Tongue (tissue), 1 donor: ENCODE measurements at regions not wholly inside any gene's neighbourhood (a gene's known extent, or its start where the extent isn't known, plus 50 kb on each side); places are given as distances from the start of the nearest gene placed in this dataset.
"Not testable (repeated sequence)": the region's sequence is repeated elsewhere in the genome, so short reads cannot be mapped to it uniquely, and the experiment has no call there.

Source experiments
- DNase-seq: peaks from one replicate; pipeline ENCODE4 v3.0.0-alpha.2; 2015

DNA sequence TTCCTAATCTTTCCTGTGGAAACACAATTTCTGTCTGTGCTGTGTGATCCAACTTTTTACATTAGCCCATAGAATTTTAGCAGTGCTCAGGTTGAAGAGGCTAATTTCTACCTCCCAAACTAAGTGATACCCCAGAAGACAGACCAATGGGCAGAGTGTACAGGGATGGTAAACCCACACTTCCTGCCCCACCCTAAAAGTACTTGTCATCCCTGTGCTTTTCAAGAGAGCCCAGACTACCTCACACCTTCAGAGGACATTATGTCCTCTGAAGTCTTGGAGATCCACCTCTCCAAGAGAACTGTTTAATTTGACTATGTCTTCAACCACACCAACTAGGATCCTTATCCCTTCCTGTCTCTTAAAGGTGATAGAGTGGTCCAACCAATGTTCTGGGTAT lies 82.0 kb upstream of the ACSL1 start:
- DNase-seq = no peak

DNA sequence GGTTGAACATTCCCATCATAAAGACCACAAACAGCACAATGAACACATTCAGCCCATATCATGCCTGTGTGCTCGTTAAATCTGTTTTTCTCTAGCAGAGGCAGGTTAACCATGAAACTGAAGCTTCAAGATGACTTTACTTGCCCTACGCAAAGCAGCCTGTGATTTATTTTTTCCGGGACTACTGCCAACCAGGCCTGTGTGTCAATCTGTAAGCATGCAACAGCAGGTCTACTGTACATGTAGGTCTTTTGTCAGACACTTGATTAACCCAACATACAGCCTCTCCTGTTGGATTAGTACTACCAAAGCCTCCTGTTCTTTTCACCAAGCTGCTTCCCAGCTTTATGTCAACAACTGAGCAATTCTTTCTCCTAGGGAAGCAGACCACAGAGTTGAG lies 85.5 kb upstream of the ACSL1 start:
- peak; percentile 61 for DNase-seq

DNA sequence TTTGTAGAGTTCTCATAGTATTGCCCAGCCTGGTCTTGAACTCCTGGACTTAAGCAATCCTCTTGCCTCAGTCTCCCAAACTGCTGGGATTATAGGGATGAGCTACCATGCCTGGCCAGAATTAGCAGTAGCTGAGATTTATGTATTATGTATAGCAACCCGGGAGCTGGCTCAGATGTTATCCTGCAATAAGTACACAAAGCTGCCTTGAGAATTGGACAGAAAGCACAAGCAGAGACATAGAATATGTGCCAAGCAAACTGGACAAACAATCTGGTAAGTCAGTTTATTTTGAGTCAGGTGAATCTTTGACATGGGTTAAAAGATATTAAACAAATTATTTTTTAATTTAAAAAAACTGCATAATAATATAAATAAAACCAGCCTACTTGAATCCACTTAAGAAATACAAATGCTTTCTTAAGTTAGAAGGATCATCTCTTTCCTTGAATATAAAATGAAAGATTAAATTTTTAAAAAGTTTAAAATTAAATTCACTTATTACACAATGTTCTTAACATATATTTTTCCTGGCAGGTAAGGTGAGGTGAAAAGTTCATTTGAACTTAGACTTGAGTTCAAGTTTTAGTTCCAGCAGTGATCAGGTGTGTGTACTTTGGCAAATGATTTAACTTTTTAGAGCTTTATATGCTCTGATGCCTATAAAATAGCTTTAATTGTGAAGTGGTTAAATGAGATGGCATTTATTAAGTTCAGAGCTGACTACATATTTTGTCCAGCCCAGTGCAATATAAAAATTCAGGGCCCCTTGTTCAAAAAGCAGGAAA lies 87.8 kb upstream of the ACSL1 start:
- DNase-seq = no peak

GRCh38 chr4:184918799-184919198 lies 93.0 kb upstream of the ACSL1 start:
- DNase-seq = not testable (repeated sequence)

DNA sequence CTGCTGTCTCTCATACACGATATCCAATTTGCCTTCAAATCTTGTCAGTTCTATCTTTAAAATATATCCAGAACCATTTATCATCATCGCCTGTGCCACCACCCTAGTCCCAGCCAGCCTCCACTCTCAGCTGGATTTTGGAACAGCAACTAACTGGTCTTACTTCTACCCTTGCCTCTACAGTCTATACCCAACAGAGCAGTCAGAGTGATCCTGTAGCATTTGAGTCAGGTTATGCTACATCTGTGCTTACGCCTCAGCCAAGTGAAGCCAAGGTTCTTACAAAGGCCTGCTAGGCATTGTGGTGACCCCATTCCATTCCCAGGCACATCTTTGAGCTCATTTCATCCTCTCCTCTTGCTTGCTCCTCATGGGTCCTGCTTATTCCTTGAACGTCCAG lies 95.7 kb upstream of the ACSL1 start:
- no peak for DNase-seq

GRCh38 chr4:184922301-184922700 lies 96.0 kb upstream of the HELT start:
- no peak for DNase-seq

GRCh38 chr4:184924516-184924915 lies 93.8 kb upstream of the HELT start:
- DNase-seq = no peak

DNA sequence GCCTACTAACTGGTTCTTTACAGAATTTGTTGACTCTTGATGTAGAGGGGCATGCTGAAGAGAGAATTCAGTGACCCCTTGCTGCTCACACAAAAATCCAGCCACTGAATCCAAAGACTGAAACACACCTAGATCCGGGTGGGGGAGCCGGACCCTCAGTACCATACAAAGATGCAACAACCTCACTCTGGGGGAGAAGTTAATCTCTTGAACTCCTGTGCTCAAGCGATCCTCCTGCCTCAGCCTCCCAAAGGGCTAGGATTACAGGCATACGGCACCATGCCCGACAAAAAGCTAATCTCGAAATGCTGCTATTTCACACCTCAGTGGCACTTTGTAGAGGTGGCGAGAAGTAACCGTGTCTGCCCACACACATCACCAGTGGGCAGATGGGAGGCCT lies 88.8 kb upstream of the HELT start:
- no peak for DNase-seq

GRCh38 chr4:184930026-184930425 lies 88.3 kb upstream of the HELT start:
- no peak for DNase-seq

DNA sequence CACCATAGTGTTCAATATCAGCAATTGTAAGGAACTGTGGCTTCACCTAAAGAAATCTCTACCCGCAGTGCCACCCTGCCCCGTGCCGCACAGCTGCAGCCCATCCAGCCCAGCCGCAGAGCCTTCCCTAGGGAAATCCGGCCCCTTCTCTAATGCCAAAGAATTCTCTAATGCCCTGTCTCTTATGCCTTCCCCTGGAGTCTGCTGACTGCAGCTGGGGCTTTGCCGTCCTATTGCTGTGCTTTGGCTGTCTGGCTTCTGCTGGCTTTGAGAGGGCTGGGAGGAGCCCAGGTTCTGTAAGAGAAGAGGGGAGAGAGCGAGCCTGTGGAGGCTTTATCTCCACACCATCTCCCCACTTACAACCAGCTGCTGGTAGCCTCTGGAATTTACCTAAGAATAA lies 85.9 kb upstream of the HELT start:
- DNase-seq = peak; percentile 31

DNA sequence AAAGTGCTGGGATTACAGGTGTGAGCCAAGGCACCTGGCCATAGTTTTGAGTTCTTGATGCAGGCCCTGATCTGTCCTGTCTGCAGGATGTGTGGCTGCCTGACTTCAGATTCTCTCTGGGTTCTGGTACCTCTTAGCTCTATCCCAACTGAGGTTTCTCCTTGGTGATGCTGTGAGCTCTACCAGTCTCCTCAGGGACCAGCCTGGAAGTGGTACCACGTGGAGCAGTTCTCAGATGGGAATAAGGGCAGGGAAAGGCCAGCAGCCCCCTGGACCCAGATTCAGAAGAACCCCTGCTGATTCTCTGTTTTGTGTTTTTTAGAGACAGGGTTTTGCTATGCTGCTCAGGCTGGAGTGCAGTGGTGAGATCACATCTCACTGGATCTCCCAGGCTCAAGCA lies 85.0 kb upstream of the HELT start:
- DNase-seq = no peak

GRCh38 chr4:184934184-184934583 lies 84.1 kb upstream of the HELT start:
- DNase-seq = no peak

DNA sequence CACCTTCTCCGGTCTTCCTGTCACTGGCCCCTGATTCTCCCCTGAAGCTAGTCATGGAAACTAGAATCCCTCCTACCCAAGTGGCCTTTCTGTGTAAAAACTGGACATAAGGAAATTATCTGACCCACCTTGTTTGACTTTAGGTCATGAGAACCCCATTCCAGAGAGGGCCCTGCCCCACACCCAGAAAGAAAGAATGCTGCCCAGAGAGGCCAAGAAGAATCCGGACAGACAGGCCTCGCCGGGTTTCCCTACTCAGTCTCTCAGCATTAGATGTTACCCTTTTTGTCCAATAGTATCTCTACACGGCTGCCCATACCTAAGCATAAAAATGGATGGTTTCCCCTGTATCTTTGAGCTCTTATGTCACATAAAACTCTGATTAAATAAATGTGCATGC lies 83.3 kb upstream of the HELT start:
- DNase-seq = no peak

GRCh38 chr4:184936071-184936470 lies 82.2 kb upstream of the HELT start:
- no peak for DNase-seq

DNA sequence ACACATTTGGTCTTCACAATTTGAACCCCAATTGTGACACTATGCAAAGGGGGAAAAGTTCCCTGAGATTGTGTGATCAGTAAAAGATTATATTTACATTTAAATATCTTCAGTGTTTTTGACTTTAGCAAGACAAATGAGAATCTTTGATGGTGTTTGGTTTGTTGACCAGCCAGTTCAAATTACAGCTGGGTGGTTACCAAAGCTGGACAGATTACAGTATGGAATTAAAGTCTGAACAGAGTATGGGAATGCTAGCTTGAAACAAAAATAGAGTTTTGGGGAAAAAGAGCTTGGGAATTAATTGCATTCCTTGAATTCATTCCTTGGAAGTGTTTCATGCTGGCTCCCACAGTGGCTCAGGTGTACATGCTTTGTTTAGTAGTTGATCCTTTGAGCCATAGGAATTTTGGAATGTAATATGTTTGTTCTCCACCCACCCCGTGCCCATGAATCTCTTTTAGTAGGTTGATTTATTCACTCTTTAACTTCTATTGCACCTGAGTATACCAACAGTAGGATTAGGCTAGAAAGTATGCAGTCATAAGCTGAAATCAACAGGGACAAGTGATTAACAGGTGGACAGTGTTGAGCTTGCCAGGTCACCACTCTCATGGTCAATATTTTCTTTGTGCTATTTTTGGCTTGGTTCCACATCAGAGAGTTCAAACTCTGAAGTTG lies 81.1 kb upstream of the HELT start:
- no peak for DNase-seq

- DNase-seq = peak; percentile 29
Observed at GRCh38 chr4:184937745-184938144, 80.5 kb upstream of the HELT start.

- DNase-seq = no peak
Observed at GRCh38 chr4:184938871-184939270, 79.4 kb upstream of the HELT start.

GRCh38 chr4:184939978-184940377 lies 78.3 kb upstream of the HELT start:
- no peak for DNase-seq

- DNase-seq = no peak
Observed at GRCh38 chr4:184940500-184940899, 77.8 kb upstream of the HELT start.

DNA sequence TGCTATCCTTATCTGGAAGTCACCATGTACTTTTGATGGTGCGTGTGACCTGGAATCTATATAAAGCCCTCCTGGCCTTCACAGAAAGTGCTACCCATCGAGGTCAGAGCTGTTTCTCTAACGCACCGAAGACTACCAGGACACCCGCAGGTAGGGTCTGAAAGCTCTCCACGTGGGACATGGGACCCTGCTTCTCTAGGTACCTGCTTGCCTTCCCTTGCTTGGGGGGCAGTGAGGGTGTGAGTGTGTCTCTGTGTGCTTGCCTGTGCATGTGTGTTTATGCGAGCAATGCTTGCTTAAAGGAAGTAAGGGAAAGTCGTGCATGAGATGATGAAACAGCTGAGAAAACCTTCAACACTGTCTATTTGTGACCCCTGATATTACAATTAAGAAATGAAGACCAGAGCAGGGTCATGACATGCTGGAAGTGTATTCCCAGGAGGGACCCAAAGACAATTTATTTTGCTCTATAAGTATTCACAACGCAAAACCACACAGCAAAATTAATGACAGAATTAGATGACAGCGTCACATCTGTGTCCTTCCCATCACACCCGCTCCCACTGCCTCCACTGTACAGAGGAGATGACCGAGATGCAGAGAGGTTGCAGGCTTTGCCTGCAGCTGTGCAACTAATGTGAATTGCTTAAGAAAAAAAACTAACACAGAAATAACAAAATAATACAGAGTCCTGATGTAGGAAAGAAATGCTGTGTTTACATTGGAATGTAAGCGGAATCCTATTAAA lies 76.4 kb upstream of the HELT start:
- no peak for DNase-seq

GRCh38 chr4:184942444-184943425 lies 75.6 kb upstream of the HELT start:
- peak; percentile 17 for DNase-seq

GRCh38 chr4:184949020-184949419 lies 69.3 kb upstream of the HELT start:
- DNase-seq = no peak
